Nucleus accumbens (tissue), 56 donors: ENCODE measurements at regions not wholly inside any gene's neighbourhood (a gene's known extent, or its start where the extent isn't known, plus 50 kb on each side); places are given as distances from the start of the nearest gene placed in this dataset.
A peak's percentile ranks its signal among the peaks of the same experiment; 100 is the strongest.

Experiments
- DNase-seq, 56 donors: peaks; one replicate each; lab custom pipeline; 2025; lab: John Stamatoyannopoulos, UW

GRCh38 chrX:79300856-79301255, 66.3 kb downstream of the ITM2A start:
- no peak for DNase-seq

GRCh38 chrX:79290596-79290995, 76.5 kb downstream of the ITM2A start:
- no peak for DNase-seq

- no peak for DNase-seq
These were observed 78.4 kb downstream of the ITM2A start for GRCh38 chrX:79288733-79289132.

DNA sequence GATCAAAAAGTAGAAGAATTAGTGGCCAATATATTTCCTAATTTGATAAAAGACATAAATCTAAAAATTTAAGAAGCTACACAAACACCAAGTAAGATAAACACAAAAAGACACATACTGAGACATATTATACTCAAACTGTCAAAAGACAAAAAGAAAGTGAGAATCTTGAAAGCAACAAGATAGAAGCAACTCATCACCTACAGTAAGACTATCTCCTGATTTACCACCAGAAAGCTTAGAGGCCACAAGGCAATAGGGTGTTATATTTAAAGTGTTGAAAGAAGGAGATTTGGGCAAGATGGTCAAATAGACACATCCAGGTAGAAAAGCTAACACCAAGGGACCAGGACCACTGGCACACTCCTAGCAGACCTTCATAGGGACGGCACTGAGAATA, 79.4 kb downstream of the ITM2A start:
- DNase-seq = no peak

DNA sequence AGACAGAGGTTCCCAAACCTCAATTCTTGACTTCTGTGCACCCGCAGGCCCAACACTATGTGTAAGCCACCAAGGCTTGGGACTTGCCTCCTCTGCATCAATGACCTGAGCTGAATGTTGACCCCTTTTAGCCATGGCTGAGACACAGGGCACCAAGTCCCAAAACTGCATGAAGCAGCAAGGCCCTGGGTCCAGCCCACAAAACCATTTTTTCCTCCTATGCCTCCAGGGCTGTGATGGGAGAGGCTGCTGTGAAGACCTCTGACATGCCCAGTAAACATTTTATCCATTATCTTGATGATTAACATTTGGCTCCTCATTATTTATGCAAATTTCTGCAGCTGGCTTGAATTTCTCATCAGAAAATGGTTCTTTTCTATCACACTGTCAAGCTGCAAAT, 85.4 kb downstream of the ITM2A start:
- DNase-seq = no peak

DNA sequence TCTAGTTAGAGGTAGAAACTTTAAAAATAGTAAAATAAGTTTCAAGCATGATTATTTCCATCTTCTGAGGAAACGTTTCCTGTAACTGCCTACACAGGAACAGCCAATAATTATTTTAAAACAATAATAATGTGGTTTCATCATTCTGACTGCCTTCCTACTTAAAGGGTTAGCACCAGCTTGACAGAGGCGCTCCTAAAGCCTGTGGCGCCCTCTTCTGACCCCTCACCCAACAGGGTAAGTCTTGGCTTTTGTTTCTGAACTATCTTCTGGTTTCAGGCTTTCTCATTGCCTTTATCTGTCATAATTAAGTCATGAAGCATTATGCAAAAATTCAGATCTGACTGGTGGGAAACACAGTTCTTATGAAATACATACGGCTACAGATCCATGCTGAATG, 96.7 kb downstream of the ITM2A start:
- DNase-seq = peak in 7 of 56 donors; percentile 0 to 8 (median 0)

GRCh38 chrX:79268788-79269187, 98.3 kb downstream of the ITM2A start:
- DNase-seq = no peak

DNA sequence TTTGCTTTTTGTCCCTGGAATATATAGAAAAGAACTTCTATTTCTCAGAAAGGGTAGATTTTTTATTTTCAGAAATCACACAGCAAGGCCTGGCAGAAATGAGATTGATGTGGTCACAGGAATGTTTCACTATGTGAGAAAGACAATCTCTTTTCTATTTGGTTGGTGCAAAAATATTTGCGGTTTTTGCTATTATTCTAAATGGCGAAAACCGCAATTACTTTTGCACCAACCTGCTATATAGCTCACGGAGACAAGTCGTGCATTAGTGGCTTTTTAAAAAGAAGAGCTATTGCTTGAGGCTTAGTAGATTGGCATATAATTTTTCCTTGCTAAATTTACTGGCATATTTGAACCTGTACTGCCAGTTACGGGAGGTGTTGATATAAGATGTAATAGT, 100.4 kb downstream of the ITM2A start:
- no peak for DNase-seq

DNA sequence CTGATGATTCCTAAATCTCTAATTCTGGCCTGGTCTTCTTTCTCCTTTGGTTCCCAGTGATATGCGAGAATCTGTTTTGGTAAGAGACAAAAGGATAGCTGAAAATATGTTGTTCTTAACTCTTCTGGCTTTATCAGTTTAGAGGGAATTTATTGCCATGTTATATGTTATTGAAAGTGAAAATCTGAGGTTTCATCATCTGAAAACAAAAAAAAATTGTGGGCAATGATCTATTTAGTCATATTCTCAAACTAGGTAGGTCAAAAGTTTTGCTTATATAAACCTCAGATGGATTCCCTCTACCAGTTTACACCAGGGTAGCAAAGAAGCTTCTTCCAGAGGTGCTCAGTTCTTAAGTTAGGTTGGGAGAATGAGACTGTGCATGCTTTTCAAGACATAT, 103.6 kb downstream of the ITM2A start:
- no peak for DNase-seq

GRCh38 chrX:79259073-79259689, 108.0 kb downstream of the ITM2A start:
- DNase-seq = peak in 1 of 56 donors; percentile 0

DNA sequence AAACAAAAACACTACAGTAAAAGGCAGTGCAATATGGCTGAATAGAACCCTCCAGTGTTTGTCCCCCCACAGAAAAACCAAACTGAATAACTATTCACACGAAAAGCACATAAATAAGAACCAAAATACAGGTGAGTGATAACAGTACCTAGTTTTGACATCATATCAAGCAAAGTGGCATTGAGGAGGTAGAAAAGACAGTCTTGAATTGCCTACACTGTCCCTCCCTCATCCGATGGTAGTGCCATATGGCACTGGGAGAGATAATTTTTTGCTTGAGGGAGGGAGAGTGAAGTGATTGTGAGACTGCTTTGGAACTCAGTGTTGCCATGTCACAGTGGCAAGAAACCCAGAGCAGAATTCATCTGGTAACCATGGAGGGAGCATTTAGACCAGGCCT, 99.2 kb downstream of the GPR174 start:
- no peak for DNase-seq

GRCh38 chrX:79235899-79236298, 91.4 kb downstream of the GPR174 start:
- no peak for DNase-seq

- no peak for DNase-seq
These were observed 87.2 kb downstream of the GPR174 start for GRCh38 chrX:79231662-79232061.
